Vagina (tissue), 2 donors: ENCODE measurements at regions not wholly inside any gene's neighbourhood (a gene's known extent, or its start where the extent isn't known, plus 50 kb on each side); places are given as distances from the start of the nearest gene placed in this dataset.

Experiments
- CTCF ChIP-seq, 3 experiments: fragments of 450-650 bp in 2 of 3; fragments of 200-600 bp in 1 of 3; sonication (generic) in 1 of 3; IDR thresholded peaks; one replicate each; pipeline ENCODE4 v1.5.1; 2017 to 2019; ENCODE audit warnings: antibody characterized with exemption in 3 of 3, mild to moderate bottlenecking in 2 of 3, moderate library complexity in 2 of 3
- POLR2A ChIP-seq, 2 donors: fragments of 450-650 bp; IDR thresholded peaks; one replicate each; pipeline ENCODE4 v1.6.1; 2017; ENCODE audit warnings: antibody characterized with exemption in 2 of 2, mild to moderate bottlenecking in 2 of 2, moderate library complexity in 2 of 2

GRCh38 chr1:117810553-117810952, 118.9 kb downstream of the GDAP2 start:
- no peak for TF ChIP-seq POLR2A (IDR thresholded peaks at IDR 0.05)
- TF ChIP-seq CTCF (IDR thresholded peaks at IDR 0.05), result no peak
